HEK293T (cell line): ENCODE measurements at regions not wholly inside any gene's neighbourhood (a gene's known extent, or its start where the extent isn't known, plus 50 kb on each side); places are given as distances from the start of the nearest gene placed in this dataset.

ENCODE experiments used
- CTCF ChIA-PET: fragments of 350-600 bp; formaldehyde crosslinking; extraction: SDS; loops from one replicate; lab custom pipeline; 2021; ENCODE audit warnings: antibody characterized with exemption, inconsistent platforms; lab: Yijun Ruan, JAX
- POLR2A ChIA-PET: fragments of 350-600 bp; formaldehyde crosslinking; extraction: SDS; loops from one replicate; lab custom pipeline; 2020; ENCODE audit warnings: antibody characterized with exemption, inconsistent platforms; lab: Yijun Ruan, JAX
- DNase-seq: peaks from one replicate; pipeline ENCODE4 v3.0.0; 2012; ENCODE audit warnings: mixed read lengths; ENCODE audit errors: extremely low spot score
- ARNT ChIP-seq: fragments of 450-650 bp; IDR thresholded peaks from 2 replicates; pipeline ENCODE4 v1.6.1; 2017; ENCODE audit warnings: mild to moderate bottlenecking
- BHLHE40 ChIP-seq: fragments of 450-650 bp; IDR thresholded peaks from 2 replicates; pipeline ENCODE4 v1.6.1; 2016; ENCODE audit warnings: mild to moderate bottlenecking, moderate library complexity, borderline replicate concordance
- CTBP1 ChIP-seq: fragments of 450-650 bp; IDR thresholded peaks from 2 replicates; pipeline ENCODE4 v1.6.1; 2016; ENCODE audit warnings: borderline replicate concordance
- ELF4 ChIP-seq: fragments of 450-650 bp; IDR thresholded peaks from 2 replicates; pipeline ENCODE4 v1.6.1; 2017; ENCODE audit warnings: antibody characterized with exemption
- FOXA1 ChIP-seq: fragments of 450-650 bp; IDR thresholded peaks from 2 replicates; pipeline ENCODE4 v1.6.1; 2016; ENCODE audit warnings: mild to moderate bottlenecking
- FOXK2 ChIP-seq: fragments of 450-650 bp; IDR thresholded peaks from 2 replicates; pipeline ENCODE4 v1.6.1; 2016; ENCODE audit warnings: mild to moderate bottlenecking
- FOXM1 ChIP-seq: fragments of 450-650 bp; IDR thresholded peaks from 2 replicates; pipeline ENCODE4 v1.6.1; 2017; ENCODE audit warnings: mild to moderate bottlenecking, borderline replicate concordance
- HDGF ChIP-seq: fragments of 450-650 bp; IDR thresholded peaks from 2 replicates; pipeline ENCODE4 v1.6.1; 2017; ENCODE audit warnings: antibody characterized with exemption, borderline replicate concordance
- L3MBTL2 ChIP-seq: fragments of 450-650 bp; conservative IDR thresholded peaks from 2 replicates; pipeline ENCODE4 v1.6.1; 2016; ENCODE audit warnings: mild to moderate bottlenecking
- LEF1 ChIP-seq: fragments of 450-650 bp; IDR thresholded peaks from 2 replicates; pipeline ENCODE4 v1.6.1; 2017; ENCODE audit warnings: mild to moderate bottlenecking, borderline replicate concordance
- NFRKB ChIP-seq: fragments of 450-650 bp; IDR thresholded peaks from 2 replicates; pipeline ENCODE4 v1.6.1; 2016; ENCODE audit warnings: mild to moderate bottlenecking, moderate library complexity
- PKNOX1 ChIP-seq: fragments of 450-650 bp; IDR thresholded peaks from 2 replicates; pipeline ENCODE4 v1.6.1; 2016
- SP1 ChIP-seq: fragments of 450-650 bp; IDR thresholded peaks from 2 replicates; pipeline ENCODE4 v1.6.1; 2017
- SUZ12 ChIP-seq: fragments of 450-650 bp; IDR thresholded peaks from 2 replicates; pipeline ENCODE4 v1.6.1; 2016; ENCODE audit warnings: mild to moderate bottlenecking
- TARDBP ChIP-seq: fragments of 450-650 bp; IDR thresholded peaks from 2 replicates; pipeline ENCODE4 v1.6.1; 2016
- ZNF384 ChIP-seq: fragments of 450-650 bp; IDR thresholded peaks from 2 replicates; pipeline ENCODE4 v1.6.1; 2016

DNA sequence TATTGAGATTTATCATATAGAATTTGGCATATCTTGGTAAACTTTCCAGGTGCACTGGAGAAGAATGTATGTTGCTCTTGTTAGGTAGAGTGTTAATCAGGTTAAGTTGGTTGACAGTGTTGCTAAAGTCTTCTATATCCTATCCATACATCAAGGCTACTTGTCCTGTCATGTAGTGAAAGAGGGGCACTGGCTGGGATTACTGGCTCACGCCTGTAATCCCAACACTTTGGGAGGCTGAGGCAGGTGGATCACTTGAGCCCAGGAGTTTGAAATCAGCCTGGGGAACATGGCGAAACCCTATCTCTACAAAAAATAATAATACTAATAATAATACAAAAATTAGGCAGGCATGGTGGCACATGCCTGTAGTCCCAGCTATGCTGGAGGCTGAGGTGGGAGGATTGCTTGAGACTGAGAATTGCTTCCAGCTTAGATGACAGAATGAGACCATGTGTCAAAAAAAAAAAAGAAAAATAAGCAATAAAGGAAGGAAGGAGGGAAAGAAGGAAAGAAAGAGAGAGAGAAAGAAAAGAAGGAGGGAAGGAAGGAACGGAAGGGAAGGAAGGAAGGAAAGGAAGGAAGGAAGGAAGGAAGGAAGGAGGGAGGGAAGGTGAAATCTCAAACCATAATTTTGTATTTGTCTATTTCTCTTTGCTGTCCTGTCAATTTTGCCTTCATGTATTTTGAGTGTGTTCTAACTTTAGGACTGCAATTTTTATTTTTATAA lies 57.4 kb upstream of the IQSEC1 start:
- CTCF ChIA-PET, result no interaction called here
- DNase-seq, result no peak
- no peak for TF ChIP-seq TARDBP
- no peak for TF ChIP-seq NFRKB
- TF ChIP-seq PKNOX1, result no peak
- TF ChIP-seq BHLHE40, result no peak
- TF ChIP-seq SP1, result no peak
- no peak for TF ChIP-seq ZNF384
- TF ChIP-seq ARNT, result no peak
- TF ChIP-seq ELF4, result no peak
- TF ChIP-seq FOXA1, result no peak
- no peak for TF ChIP-seq SUZ12
- TF ChIP-seq L3MBTL2, result no peak
- POLR2A ChIA-PET, result no interaction called here

GRCh38 chr3:13125092-13126015 lies 52.1 kb upstream of the IQSEC1 start:
- ChIA-PET POLR2A (no interaction called here), CTCF (no interaction called here)
- TF ChIP-seq LEF1 (no peak), ELF4 (no peak), CTBP1 (no peak), NFRKB (no peak), HDGF (no peak), ARNT (no peak), BHLHE40 (no peak), SP1 (no peak), FOXM1 (no peak), SUZ12 (no peak), ZNF384 (no peak), FOXA1 (no peak), TARDBP (no peak), FOXK2 (no peak), L3MBTL2 (no peak), PKNOX1 (no peak)
- DNase-seq, result no peak

GRCh38 chr3:13124631-13125030 lies 51.4 kb upstream of the IQSEC1 start:
- ChIA-PET CTCF (no interaction called here), POLR2A (no interaction called here)
- no peak for TF ChIP-seq ELF4
- no peak for TF ChIP-seq LEF1
- TF ChIP-seq NFRKB, result no peak
- no peak for TF ChIP-seq FOXM1
- no peak for TF ChIP-seq FOXK2
- no peak for DNase-seq

DNA sequence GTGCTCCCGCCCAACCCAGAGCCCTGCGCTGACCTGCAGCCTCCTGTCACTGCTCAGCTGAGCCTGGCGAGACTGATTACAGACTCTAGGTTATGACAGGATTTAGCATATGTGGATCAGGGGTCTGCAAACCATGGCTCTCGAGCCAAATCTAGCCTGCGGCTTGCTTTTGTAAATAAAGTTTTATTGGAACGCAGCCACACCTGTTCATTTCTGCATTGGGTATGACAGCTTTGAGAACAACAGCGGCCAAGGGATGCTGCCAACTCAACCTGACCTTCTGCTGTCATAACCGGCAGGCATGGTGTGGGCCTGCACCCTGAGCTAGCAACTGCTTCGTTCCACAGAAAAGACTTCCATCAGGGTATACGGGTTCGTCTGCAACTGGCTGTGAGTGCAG lies 50.5 kb upstream of the IQSEC1 start:
- CTCF ChIA-PET, result interaction anchor here (0.5 kb wide), 1 partner anchor 312 kb away, joined by 3 read pairs; no protein-coding TSS in a partner anchor
- DNase-seq, result no peak
- POLR2A ChIA-PET, result no interaction called here
- TF ChIP-seq ZNF384, result no peak

GRCh38 chr3:13123013-13123654 lies 49.9 kb upstream of the IQSEC1 start:
- TF ChIP-seq LEF1, result no peak
- no peak for TF ChIP-seq FOXK2
- no peak for TF ChIP-seq ELF4
- no peak for TF ChIP-seq PKNOX1
- no peak for TF ChIP-seq TARDBP
- TF ChIP-seq ZNF384, result no peak
- no peak for DNase-seq
- ChIA-PET POLR2A (no interaction called here), CTCF (no interaction called here)
